ENCODE measurements at regions not wholly inside any gene's neighbourhood (a gene's known extent, or its start where the extent isn't known, plus 50 kb on each side); places are given as distances from the start of the nearest gene placed in this dataset.

DNA sequence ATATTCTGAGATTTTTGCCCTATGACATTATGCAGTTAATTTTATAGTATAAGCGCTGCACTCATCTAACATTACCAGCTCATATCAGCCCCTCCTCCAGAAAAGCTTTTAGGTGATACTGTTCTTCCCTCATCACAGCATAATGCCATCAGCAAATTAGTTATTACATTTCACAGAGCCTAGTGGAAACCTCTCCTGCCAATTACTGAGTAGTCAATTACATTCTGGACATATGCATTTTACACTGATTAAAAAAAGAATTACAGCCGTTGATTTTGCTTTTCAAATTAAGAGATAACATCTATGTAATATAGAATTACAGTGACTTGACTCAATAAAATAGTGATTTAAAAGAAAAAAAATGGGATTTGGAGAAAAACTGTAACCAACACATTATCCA, 542.1 kb downstream of the UQCRFS1 start:
- TF ChIP-seq KLF16 (tag by site-specific recombination; IDR thresholded peaks at IDR 0.05) = no peak
- TF ChIP-seq ZNF138 (tag by site-specific recombination; IDR thresholded peaks at IDR 0.05; ENCODE audit: borderline replicate concordance) = no peak
- TF ChIP-seq CTCF (tag by site-specific recombination; IDR thresholded peaks at IDR 0.05) = no peak
- no peak for TF ChIP-seq ZNF335 (tag by site-specific recombination; conservative IDR thresholded peaks at IDR 0.05)
- TF ChIP-seq ZBTB1 (tag by site-specific recombination; IDR thresholded peaks at IDR 0.05) = no peak
